HEK293T (cell line): ENCODE measurements at regions not wholly inside any gene's neighbourhood (a gene's known extent, or its start where the extent isn't known, plus 50 kb on each side); places are given as distances from the start of the nearest gene placed in this dataset.

ENCODE experiments used
- ARNT ChIP-seq: fragments of 450-650 bp; IDR thresholded peaks from 2 replicates; pipeline ENCODE4 v1.6.1; 2017; ENCODE audit warnings: mild to moderate bottlenecking
- BHLHE40 ChIP-seq: fragments of 450-650 bp; IDR thresholded peaks from 2 replicates; pipeline ENCODE4 v1.6.1; 2016; ENCODE audit warnings: mild to moderate bottlenecking, moderate library complexity, borderline replicate concordance
- CTBP1 ChIP-seq: fragments of 450-650 bp; IDR thresholded peaks from 2 replicates; pipeline ENCODE4 v1.6.1; 2016; ENCODE audit warnings: borderline replicate concordance
- ELF4 ChIP-seq: fragments of 450-650 bp; IDR thresholded peaks from 2 replicates; pipeline ENCODE4 v1.6.1; 2017; ENCODE audit warnings: antibody characterized with exemption
- FOXA1 ChIP-seq: fragments of 450-650 bp; IDR thresholded peaks from 2 replicates; pipeline ENCODE4 v1.6.1; 2016; ENCODE audit warnings: mild to moderate bottlenecking
- FOXK2 ChIP-seq: fragments of 450-650 bp; IDR thresholded peaks from 2 replicates; pipeline ENCODE4 v1.6.1; 2016; ENCODE audit warnings: mild to moderate bottlenecking
- FOXM1 ChIP-seq: fragments of 450-650 bp; IDR thresholded peaks from 2 replicates; pipeline ENCODE4 v1.6.1; 2017; ENCODE audit warnings: mild to moderate bottlenecking, borderline replicate concordance
- HDGF ChIP-seq: fragments of 450-650 bp; IDR thresholded peaks from 2 replicates; pipeline ENCODE4 v1.6.1; 2017; ENCODE audit warnings: antibody characterized with exemption, borderline replicate concordance
- NFRKB ChIP-seq: fragments of 450-650 bp; IDR thresholded peaks from 2 replicates; pipeline ENCODE4 v1.6.1; 2016; ENCODE audit warnings: mild to moderate bottlenecking, moderate library complexity
- PKNOX1 ChIP-seq: fragments of 450-650 bp; IDR thresholded peaks from 2 replicates; pipeline ENCODE4 v1.6.1; 2016
- SP1 ChIP-seq: fragments of 450-650 bp; IDR thresholded peaks from 2 replicates; pipeline ENCODE4 v1.6.1; 2017
- TARDBP ChIP-seq: fragments of 450-650 bp; IDR thresholded peaks from 2 replicates; pipeline ENCODE4 v1.6.1; 2016

GRCh38 chr1:23629708-23630290, 61.8 kb upstream of the RPL11 start:
- TF ChIP-seq PKNOX1 (no peak), FOXM1 (no peak), HDGF (no peak), FOXA1 (no peak), FOXK2 (no peak), BHLHE40 (no peak), TARDBP (no peak), CTBP1 (no peak), SP1 (no peak), ARNT (no peak), NFRKB (no peak), ELF4 (no peak)
